ENCODE measurements at regions not wholly inside any gene's neighbourhood (a gene's known extent, or its start where the extent isn't known, plus 50 kb on each side); places are given as distances from the start of the nearest gene placed in this dataset.

- Histone ChIP-seq H3K9ac (ENCODE audit: low read length in 2 of 2) (no peak overlapping the region), H3K27ac (ENCODE audit: low read length) (no peak overlapping the region)
Measured at GRCh38 chr7:13532028-13532753, 457.3 kb downstream of the ETV1 start.

GRCh38 chr7:13538669-13539068 lies 450.8 kb downstream of the ETV1 start:
- H3K27ac ChIP-seq (ENCODE audit: low read length) = no peak overlapping the region
- H3K4me1 ChIP-seq (ENCODE audit: control insufficient read depth, insufficient read depth, low read length) = no peaks in the 10 kb centered on the region

More at GRCh38 chr7:13532028-13532753, 457.3 kb downstream of the ETV1 start:
- Histone ChIP-seq H3K4me3 (ENCODE audit: low read length in 2 of 2) (no peak overlapping the region), H3K9me3 (ENCODE audit: control insufficient read depth in 2 of 2, low read length in 2 of 2) (no peaks in the 10 kb centered on the region), H3K36me3 (ENCODE audit: control insufficient read depth in 2 of 2, insufficient read depth in 2 of 2, low read length in 2 of 2) (no peaks in the 10 kb centered on the region), H3K4me1 (ENCODE audit: control insufficient read depth, insufficient read depth, low read length) (no peaks in the 10 kb centered on the region), H3K27me3 (ENCODE audit: control insufficient read depth in 1 of 2, insufficient read depth in 2 of 2, low read length in 2 of 2) (no peaks in the 10 kb centered on the region)

GRCh38 chr7:13540429-13540828 lies 449.0 kb downstream of the ETV1 start:
- H3K27me3 ChIP-seq (ENCODE audit: control insufficient read depth in 1 of 2, insufficient read depth in 2 of 2, low read length in 2 of 2) = no peaks in the 10 kb centered on the region
- no peaks in the 10 kb centered on the region for H3K4me1 ChIP-seq (ENCODE audit: control insufficient read depth, insufficient read depth, low read length)
- H3K9me3 ChIP-seq (ENCODE audit: control insufficient read depth in 2 of 2, low read length in 2 of 2) = no peaks in the 10 kb centered on the region
- no peaks in the 10 kb centered on the region for H3K36me3 ChIP-seq (ENCODE audit: control insufficient read depth in 2 of 2, insufficient read depth in 2 of 2, low read length in 2 of 2)
- no peak overlapping the region for H3K4me3 ChIP-seq (ENCODE audit: low read length in 2 of 2)
- H3K9ac ChIP-seq (ENCODE audit: low read length in 2 of 2) = no peak overlapping the region
- H3K27ac ChIP-seq (ENCODE audit: low read length) = no peak overlapping the region

More at GRCh38 chr7:13538669-13539068, 450.8 kb downstream of the ETV1 start:
- no peaks in the 10 kb centered on the region for H3K36me3 ChIP-seq (ENCODE audit: control insufficient read depth in 2 of 2, insufficient read depth in 2 of 2, low read length in 2 of 2)
- H3K9me3 ChIP-seq (ENCODE audit: control insufficient read depth in 2 of 2, low read length in 2 of 2) = no peaks in the 10 kb centered on the region
- H3K27me3 ChIP-seq (ENCODE audit: control insufficient read depth in 1 of 2, insufficient read depth in 2 of 2, low read length in 2 of 2) = no peaks in the 10 kb centered on the region
- no peak overlapping the region for H3K9ac ChIP-seq (ENCODE audit: low read length in 2 of 2)
- H3K4me3 ChIP-seq (ENCODE audit: low read length in 2 of 2) = no peak overlapping the region

DNA sequence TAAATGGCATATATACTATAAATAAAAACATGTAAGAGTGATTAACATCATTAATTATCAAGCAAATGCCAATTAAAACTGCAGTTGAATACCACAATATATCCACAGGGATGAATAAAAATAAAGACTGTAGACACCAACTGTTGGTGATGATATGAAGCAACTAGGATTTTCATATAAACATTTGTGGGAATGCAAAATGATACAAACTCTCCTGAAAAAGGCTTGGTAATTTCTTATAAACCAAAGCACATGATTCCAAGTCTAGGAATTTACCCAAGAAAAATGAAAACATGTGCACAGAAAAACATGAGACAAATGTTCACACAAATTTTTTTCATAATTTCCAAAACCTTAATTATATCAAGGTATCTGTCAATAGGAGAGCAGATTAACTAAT lies 448.1 kb downstream of the ETV1 start:
- Histone ChIP-seq H3K9ac (ENCODE audit: low read length in 2 of 2) (no peak overlapping the region), H3K4me1 (ENCODE audit: control insufficient read depth, insufficient read depth, low read length) (no peaks in the 10 kb centered on the region), H3K27me3 (ENCODE audit: control insufficient read depth in 1 of 2, insufficient read depth in 2 of 2, low read length in 2 of 2) (no peaks in the 10 kb centered on the region), H3K36me3 (ENCODE audit: control insufficient read depth in 2 of 2, insufficient read depth in 2 of 2, low read length in 2 of 2) (no peaks in the 10 kb centered on the region), H3K27ac (ENCODE audit: low read length) (no peak overlapping the region), H3K9me3 (ENCODE audit: control insufficient read depth in 2 of 2, low read length in 2 of 2) (no peaks in the 10 kb centered on the region), H3K4me3 (ENCODE audit: low read length in 2 of 2) (no peak overlapping the region)

- no peak overlapping the region for H3K9ac ChIP-seq (ENCODE audit: low read length in 2 of 2)
- H3K36me3 ChIP-seq (ENCODE audit: control insufficient read depth in 2 of 2, insufficient read depth in 2 of 2, low read length in 2 of 2) = no peaks in the 10 kb centered on the region
- H3K4me1 ChIP-seq (ENCODE audit: control insufficient read depth, insufficient read depth, low read length) = no peaks in the 10 kb centered on the region
- no peaks in the 10 kb centered on the region for H3K27me3 ChIP-seq (ENCODE audit: control insufficient read depth in 1 of 2, insufficient read depth in 2 of 2, low read length in 2 of 2)
- no peak overlapping the region for H3K27ac ChIP-seq (ENCODE audit: low read length)
- no peak overlapping the region for H3K4me3 ChIP-seq (ENCODE audit: low read length in 2 of 2)
- H3K9me3 ChIP-seq (ENCODE audit: control insufficient read depth in 2 of 2, low read length in 2 of 2) = no peaks in the 10 kb centered on the region
Measured at GRCh38 chr7:13542451-13542850, 447.0 kb downstream of the ETV1 start.

DNA sequence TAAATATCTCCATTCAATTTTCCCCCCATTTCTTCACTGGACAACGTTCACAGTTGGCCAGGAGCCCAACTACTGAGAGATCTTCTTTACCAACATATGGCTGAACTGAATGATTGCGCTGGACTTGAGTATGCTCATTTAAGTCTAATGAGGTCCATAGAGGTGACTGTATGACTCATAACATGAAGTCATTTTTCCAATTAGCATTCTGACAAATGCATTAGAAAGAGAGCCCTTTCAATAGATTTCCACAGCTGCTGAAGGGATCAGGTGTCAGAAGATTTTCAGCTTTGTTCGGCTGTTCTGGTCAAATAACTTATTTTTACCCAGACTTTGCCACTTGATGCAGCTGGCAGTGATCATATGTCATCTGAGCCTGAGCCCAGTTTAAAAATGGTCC lies 438.0 kb downstream of the ETV1 start:
- no peaks in the 10 kb centered on the region for H3K4me1 ChIP-seq (ENCODE audit: control insufficient read depth, insufficient read depth, low read length)
- H3K27me3 ChIP-seq (ENCODE audit: control insufficient read depth in 1 of 2, insufficient read depth in 2 of 2, low read length in 2 of 2) = no peaks in the 10 kb centered on the region
- H3K4me3 ChIP-seq (ENCODE audit: low read length in 2 of 2) = no peak overlapping the region
- no peak overlapping the region for H3K9ac ChIP-seq (ENCODE audit: low read length in 2 of 2)
- no peaks in the 10 kb centered on the region for H3K36me3 ChIP-seq (ENCODE audit: control insufficient read depth in 2 of 2, insufficient read depth in 2 of 2, low read length in 2 of 2)
- no peaks in the 10 kb centered on the region for H3K9me3 ChIP-seq (ENCODE audit: control insufficient read depth in 2 of 2, low read length in 2 of 2)
- H3K27ac ChIP-seq (ENCODE audit: low read length) = no peak overlapping the region

DNA sequence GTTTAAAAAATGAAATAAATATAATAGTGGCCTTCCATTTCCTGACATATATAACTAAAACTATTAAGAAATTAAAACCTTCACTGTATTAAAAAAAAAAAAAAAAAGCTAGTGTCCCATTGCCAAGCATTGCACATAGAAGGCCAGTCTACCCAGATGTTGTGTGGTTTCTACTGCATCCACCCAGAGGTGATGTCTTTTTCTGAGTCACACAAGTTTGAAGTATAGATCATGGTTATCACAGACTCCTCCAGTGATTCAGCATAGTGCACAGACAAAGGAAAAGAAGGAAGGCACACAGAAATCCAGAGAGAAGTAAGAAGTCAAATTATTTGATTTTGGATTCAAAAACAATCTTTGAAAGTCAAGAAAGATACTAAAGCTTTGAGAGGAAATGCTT lies 429.0 kb downstream of the ETV1 start:
- no peaks in the 10 kb centered on the region for H3K27me3 ChIP-seq (ENCODE audit: control insufficient read depth in 1 of 2, insufficient read depth in 2 of 2, low read length in 2 of 2)
- H3K9me3 ChIP-seq (ENCODE audit: control insufficient read depth in 2 of 2, low read length in 2 of 2) = no peaks in the 10 kb centered on the region
- H3K27ac ChIP-seq (ENCODE audit: low read length) = no peak overlapping the region
- H3K36me3 ChIP-seq (ENCODE audit: control insufficient read depth in 2 of 2, insufficient read depth in 2 of 2, low read length in 2 of 2) = no peaks in the 10 kb centered on the region
- no peaks in the 10 kb centered on the region for H3K4me1 ChIP-seq (ENCODE audit: control insufficient read depth, insufficient read depth, low read length)
- no peak overlapping the region for H3K4me3 ChIP-seq (ENCODE audit: low read length in 2 of 2)
- H3K9ac ChIP-seq (ENCODE audit: low read length in 2 of 2) = no peak overlapping the region

DNA sequence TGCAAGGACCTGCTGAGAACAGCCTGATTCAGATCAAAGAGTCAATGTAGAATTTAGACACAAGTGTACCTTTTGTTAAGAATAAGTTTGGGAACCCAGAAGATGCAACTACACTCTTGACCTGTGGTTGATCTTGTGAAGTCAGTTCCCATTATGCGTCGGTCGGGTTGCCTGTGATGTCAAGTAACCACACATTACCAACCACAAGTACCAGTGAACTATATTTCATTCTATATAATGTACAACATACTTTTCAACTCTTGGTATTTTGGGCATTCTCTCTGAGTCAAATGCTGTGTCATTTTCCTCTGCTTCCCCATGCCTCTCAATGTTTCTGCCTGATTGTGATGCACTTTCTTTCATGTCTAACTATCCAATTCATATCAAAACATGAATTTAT lies 426.2 kb downstream of the ETV1 start:
- Histone ChIP-seq H3K4me3 (ENCODE audit: low read length in 2 of 2) (no peak overlapping the region), H3K27me3 (ENCODE audit: control insufficient read depth in 1 of 2, insufficient read depth in 2 of 2, low read length in 2 of 2) (no peaks in the 10 kb centered on the region), H3K27ac (ENCODE audit: low read length) (no peak overlapping the region), H3K36me3 (ENCODE audit: control insufficient read depth in 2 of 2, insufficient read depth in 2 of 2, low read length in 2 of 2) (no peaks in the 10 kb centered on the region), H3K9me3 (ENCODE audit: control insufficient read depth in 2 of 2, low read length in 2 of 2) (no peaks in the 10 kb centered on the region), H3K4me1 (ENCODE audit: control insufficient read depth, insufficient read depth, low read length) (no peaks in the 10 kb centered on the region), H3K9ac (ENCODE audit: low read length in 2 of 2) (no peak overlapping the region)

- Histone ChIP-seq H3K9ac (ENCODE audit: low read length in 2 of 2) (no peak overlapping the region), H3K27ac (ENCODE audit: low read length) (no peak overlapping the region), H3K36me3 (ENCODE audit: control insufficient read depth in 2 of 2, insufficient read depth in 2 of 2, low read length in 2 of 2) (no peaks in the 10 kb centered on the region), H3K4me3 (ENCODE audit: low read length in 2 of 2) (no peak overlapping the region), H3K27me3 (ENCODE audit: control insufficient read depth in 1 of 2, insufficient read depth in 2 of 2, low read length in 2 of 2) (no peaks in the 10 kb centered on the region), H3K9me3 (ENCODE audit: control insufficient read depth in 2 of 2, low read length in 2 of 2) (no peaks in the 10 kb centered on the region), H3K4me1 (ENCODE audit: control insufficient read depth, insufficient read depth, low read length) (no peaks in the 10 kb centered on the region)
Measured at GRCh38 chr7:13563680-13564079, 425.8 kb downstream of the ETV1 start.

- Histone ChIP-seq H3K27ac (ENCODE audit: low read length) (no peak overlapping the region), H3K9ac (ENCODE audit: low read length in 2 of 2) (no peak overlapping the region), H3K27me3 (ENCODE audit: control insufficient read depth in 1 of 2, insufficient read depth in 2 of 2, low read length in 2 of 2) (no peaks in the 10 kb centered on the region), H3K9me3 (ENCODE audit: control insufficient read depth in 2 of 2, low read length in 2 of 2) (no peaks in the 10 kb centered on the region), H3K4me1 (ENCODE audit: control insufficient read depth, insufficient read depth, low read length) (no peaks in the 10 kb centered on the region), H3K4me3 (ENCODE audit: low read length in 2 of 2) (no peak overlapping the region), H3K36me3 (ENCODE audit: control insufficient read depth in 2 of 2, insufficient read depth in 2 of 2, low read length in 2 of 2) (no peaks in the 10 kb centered on the region)
Measured at GRCh38 chr7:13577566-13578145, 411.8 kb downstream of the ETV1 start.

- Histone ChIP-seq H3K9me3 (ENCODE audit: control insufficient read depth in 2 of 2, low read length in 2 of 2) (no peaks in the 10 kb centered on the region), H3K27me3 (ENCODE audit: control insufficient read depth in 1 of 2, insufficient read depth in 2 of 2, low read length in 2 of 2) (no peaks in the 10 kb centered on the region), H3K4me1 (ENCODE audit: control insufficient read depth, insufficient read depth, low read length) (no peaks in the 10 kb centered on the region), H3K9ac (ENCODE audit: low read length in 2 of 2) (no peak overlapping the region), H3K36me3 (ENCODE audit: control insufficient read depth in 2 of 2, insufficient read depth in 2 of 2, low read length in 2 of 2) (no peaks in the 10 kb centered on the region), H3K27ac (ENCODE audit: low read length) (no peak overlapping the region), H3K4me3 (ENCODE audit: low read length in 2 of 2) (no peak overlapping the region)
Measured at GRCh38 chr7:13578294-13578693, 411.2 kb downstream of the ETV1 start.

All from stomach smooth muscle (tissue), 2 donors.